Esophagus squamous epithelium (tissue), 5 donors: ENCODE measurements at regions not wholly inside any gene's neighbourhood (a gene's known extent, or its start where the extent isn't known, plus 50 kb on each side); places are given as distances from the start of the nearest gene placed in this dataset.

Experiments
- DNase-seq: peaks from one replicate; lab custom pipeline; 2025; lab: John Stamatoyannopoulos, UW
- H3K27ac ChIP-seq, 4 donors: fragments of 200-600 bp; sonication (generic); one replicate each; pipeline ENCODE4 v1.5.1; 2016 to 2019; ENCODE audit warnings: mild to moderate bottlenecking in 1 of 4
- H3K27me3 ChIP-seq, 4 donors: fragments of 200-600 bp; sonication (generic); 1 replicate in 3 of 4; 2 replicates in 1 of 4; pipeline versions ENCODE4 v1.5.1 to v1.6.0; 2017 to 2021; ENCODE audit warnings: antibody characterized with exemption in 1 of 4
- H3K36me3 ChIP-seq, 3 donors: fragments of 200-600 bp; sonication (generic); one replicate each; pipeline ENCODE4 v1.5.1; 2016 to 2019
- H3K4me1 ChIP-seq, 3 donors: fragments of 200-600 bp; sonication (generic); one replicate each; pipeline ENCODE4 v1.5.1; 2017 to 2019
- H3K4me3 ChIP-seq, 4 donors: fragments of 200-600 bp; sonication (generic); 1 replicate in 3 of 4; 2 replicates in 1 of 4; pipeline ENCODE4 v1.5.1; 2016 to 2019; ENCODE audit warnings: mild to moderate bottlenecking in 2 of 4, moderate library complexity in 1 of 4
- H3K9me3 ChIP-seq, 3 donors: fragments of 200-600 bp; sonication (generic); one replicate each; pipeline ENCODE4 v1.5.1; 2016 to 2019
- CTCF ChIP-seq, 6 experiments: fragments of 450-650 bp in 4 of 6; fragments of 200-600 bp in 2 of 6; sonication (generic) in 2 of 6; IDR thresholded peaks; one replicate each; pipeline ENCODE4 v1.5.1; 2016 to 2019; ENCODE audit warnings: antibody characterized with exemption in 6 of 6, mild to moderate bottlenecking in 4 of 6, moderate library complexity in 4 of 6
- POLR2A ChIP-seq, 4 donors: fragments of 450-650 bp; IDR thresholded peaks; one replicate each; pipeline ENCODE4 v1.6.1; 2017; ENCODE audit warnings: antibody characterized with exemption in 4 of 4, mild to moderate bottlenecking in 4 of 4, moderate library complexity in 3 of 4
- WGBS, 2 donors: methylation state at CpG; one replicate each; pipeline ENCODE4 v1.1.5; 2018; 5-methylcytosine and 5-hydroxymethylcytosine counted together
- intact Hi-C: fragments of 100-400 bp; cut with DNase I; formaldehyde crosslinking; loops from one replicate; pipeline ENCODE4 v1.15.0; 2022
- donor health status: DM: yes; HTN: yes; CAD: no.

GRCh38 chr6:76892542-76892941 lies 570.7 kb downstream of the HTR1B start:
- 60 to 69% methylated on average over 3 of the region's 3 CpGs for WGBS, 2 donors
- no peaks in the 10 kb centered on the region for H3K27me3 ChIP-seq
- H3K4me3 ChIP-seq = no peak overlapping the region
- no peaks in the 10 kb centered on the region for H3K36me3 ChIP-seq
- no peak for TF ChIP-seq POLR2A (IDR thresholded peaks at IDR 0.05)
- no peak for TF ChIP-seq CTCF (IDR thresholded peaks at IDR 0.05)
- no peak overlapping the region for H3K27ac ChIP-seq
- no peaks in the 10 kb centered on the region for H3K4me1 ChIP-seq
- peaks cover 0 to 3% (median 0%) of the 10 kb centered on the region in 3 donors for H3K9me3 ChIP-seq
- no peak for DNase-seq
- intact Hi-C loops = no loop called here

GRCh38 chr6:76888351-76888750 lies 574.9 kb downstream of the HTR1B start:
- H3K27ac ChIP-seq = no peak overlapping the region
- H3K9me3 ChIP-seq = no peaks in the 10 kb centered on the region
- H3K4me3 ChIP-seq = no peak overlapping the region
- H3K27me3 ChIP-seq = no peaks in the 10 kb centered on the region
- TF ChIP-seq CTCF (IDR thresholded peaks at IDR 0.05) (no peak), POLR2A (IDR thresholded peaks at IDR 0.05) (no peak)
- H3K36me3 ChIP-seq = no peaks in the 10 kb centered on the region
- intact Hi-C loops = no loop called here
- no peak for DNase-seq
- H3K4me1 ChIP-seq = no peaks in the 10 kb centered on the region

- no peak overlapping the region for H3K27ac ChIP-seq
- DNase-seq = no peak
- no peaks in the 10 kb centered on the region for H3K4me1 ChIP-seq
- H3K27me3 ChIP-seq = no peaks in the 10 kb centered on the region
- TF ChIP-seq POLR2A (IDR thresholded peaks at IDR 0.05) (no peak), CTCF (IDR thresholded peaks at IDR 0.05) (no peak)
- H3K4me3 ChIP-seq = no peak overlapping the region
- no peaks in the 10 kb centered on the region for H3K36me3 ChIP-seq
- intact Hi-C loops = no loop called here
- H3K9me3 ChIP-seq = no peaks in the 10 kb centered on the region
- 52 to 61% methylated on average over 3 of the region's 3 CpGs for WGBS, 2 donors
These were observed 576.4 kb downstream of the HTR1B start for GRCh38 chr6:76886900-76887299.

GRCh38 chr6:76885861-76886301 lies 577.4 kb downstream of the HTR1B start:
- DNase-seq = no peak

GRCh38 chr6:76881414-76881813 lies 581.9 kb downstream of the HTR1B start:
- Histone ChIP-seq H3K4me1 (no peaks in the 10 kb centered on the region), H3K27ac (no peak overlapping the region), H3K9me3 (no peaks in the 10 kb centered on the region), H3K36me3 (no peaks in the 10 kb centered on the region), H3K27me3 (no peaks in the 10 kb centered on the region), H3K4me3 (no peak overlapping the region)
- 72 to 76% methylated on average over 1 of the region's 1 CpG for WGBS, 2 donors
- DNase-seq = no peak
- TF ChIP-seq CTCF (IDR thresholded peaks at IDR 0.05) = no peak
- no peak for TF ChIP-seq POLR2A (IDR thresholded peaks at IDR 0.05)
- intact Hi-C loops = no loop called here

More at GRCh38 chr6:76885861-76886301, 577.4 kb downstream of the HTR1B start:
- Histone ChIP-seq H3K9me3 (no peaks in the 10 kb centered on the region), H3K36me3 (no peaks in the 10 kb centered on the region), H3K4me3 (no peak overlapping the region), H3K4me1 (no peaks in the 10 kb centered on the region), H3K27me3 (no peaks in the 10 kb centered on the region), H3K27ac (no peak overlapping the region)
- intact Hi-C loops = no loop called here
- no peak for TF ChIP-seq POLR2A (IDR thresholded peaks at IDR 0.05)
- no peak for TF ChIP-seq CTCF (IDR thresholded peaks at IDR 0.05)
- 21 to 35% methylated on average over 1 to 2 of the region's 2 CpGs for WGBS, 2 donors
